Right cardiac atrium (tissue), 5 donors: ENCODE measurements at regions not wholly inside any gene's neighbourhood (a gene's known extent, or its start where the extent isn't known, plus 50 kb on each side); places are given as distances from the start of the nearest gene placed in this dataset.

Experiments
- ATAC-seq, 2 donors: fragments of 200-7000 bp; cut with Tn5 transposase; one replicate each; pipeline versions ENCODE4 v1.8.0 to v1.9.1; 2020; ENCODE audit warnings: moderate library complexity in 2 of 2, mild to moderate bottlenecking in 1 of 2
- DNase-seq, 3 donors: peaks; one replicate each; pipeline ENCODE4 v3.0.0-alpha.2; 2020
- H3K27ac ChIP-seq: one replicate; pipeline ENCODE4 v1.5.1; 2013; ENCODE audit warnings: mild to moderate bottlenecking, low read length, control low read depth, moderate library complexity
- H3K27me3 ChIP-seq: one replicate; pipeline ENCODE4 v1.6.1; 2013; ENCODE audit not compliant: control insufficient read depth, insufficient read depth
- H3K4me1 ChIP-seq: one replicate; pipeline ENCODE4 v1.6.1; 2013; ENCODE audit warnings: low read length; ENCODE audit not compliant: control insufficient read depth, insufficient read depth
- H3K4me3 ChIP-seq: one replicate; pipeline ENCODE4 v1.5.1; 2013; ENCODE audit warnings: low read length, control low read depth
- H3K9me3 ChIP-seq: one replicate; pipeline ENCODE4 v1.6.1; 2013; ENCODE audit warnings: low read length; ENCODE audit not compliant: control insufficient read depth
- WGBS: extraction: QIAGEN DNeasy Blood & Tissue Kit; methylation state at CpG from one replicate; pipeline ENCODE4 v1.1.7; 2013; 5-methylcytosine and 5-hydroxymethylcytosine counted together
- intact Hi-C, 4 donors: fragments of 100-400 bp; cut with DNase I; formaldehyde crosslinking; loops; one replicate each; pipeline versions ENCODE4 v1.11.0 to v1.14.0; 2022 to 2023
- donor health status: healthy with polysubstance abuse.
- donor health status: DM: no; HTN: yes; CAD: no.
- donor health status: DM: no; HTN: no; CAD: no.
- donor health status: DM: no; HTN: yes; CAD: no; lungs with severe emphysema.
- donor health status: DM: yes; HTN: yes; CAD: no.

GRCh38 chr18:61080954-61081528 is 252.2 kb upstream of the CDH20 start:
- WGBS, result 70% methylated on average over 3 of the region's 3 CpGs
- intact Hi-C loops, result no loop called here
- H3K4me1 ChIP-seq, result no peaks in the 10 kb centered on the region
- ATAC-seq, result no peak
- H3K4me3 ChIP-seq, result no peak overlapping the region
- no peaks in the 10 kb centered on the region for H3K9me3 ChIP-seq
- DNase-seq, result no peak
- H3K27ac ChIP-seq, result no peak overlapping the region
- H3K27me3 ChIP-seq, result no peaks in the 10 kb centered on the region

- ATAC-seq (no peak), DNase-seq (no peak)
- Histone ChIP-seq H3K27me3 (no peaks in the 10 kb centered on the region), H3K4me1 (no peaks in the 10 kb centered on the region), H3K9me3 (no peaks in the 10 kb centered on the region), H3K27ac (no peak overlapping the region), H3K4me3 (no peak overlapping the region)
- intact Hi-C loops, result no loop called here
- WGBS, result 78% methylated on average over 2 of the region's 2 CpGs
These were observed 250.1 kb upstream of the CDH20 start for GRCh38 chr18:61082976-61083630.

- WGBS, result 79% methylated on average over 3 of the region's 3 CpGs
- DNase-seq (no peak), ATAC-seq (no peak)
- Histone ChIP-seq H3K4me1 (no peaks in the 10 kb centered on the region), H3K27ac (no peak overlapping the region), H3K4me3 (no peak overlapping the region), H3K27me3 (no peaks in the 10 kb centered on the region), H3K9me3 (no peaks in the 10 kb centered on the region)
- intact Hi-C loops, result loop anchor here in 1 of 4 donors (5.0 kb wide), 1 partner anchor 417 kb away; no protein-coding TSS in a partner anchor
These were observed 248.2 kb upstream of the CDH20 start for GRCh38 chr18:61085036-61085435.

GRCh38 chr18:61085761-61086160 is 247.5 kb upstream of the CDH20 start:
- ATAC-seq, result no peak
- intact Hi-C loops, result loop anchor here in 1 of 4 donors (5.0 kb wide), 1 partner anchor 417 kb away; no protein-coding TSS in a partner anchor
- Histone ChIP-seq H3K4me3 (no peak overlapping the region), H3K27me3 (no peaks in the 10 kb centered on the region), H3K4me1 (no peaks in the 10 kb centered on the region), H3K9me3 (no peaks in the 10 kb centered on the region), H3K27ac (no peak overlapping the region)
- no peak for DNase-seq

- H3K27ac ChIP-seq, result no peak overlapping the region
- 91% methylated on average over 4 of the region's 4 CpGs for WGBS
- no peaks in the 10 kb centered on the region for H3K4me1 ChIP-seq
- DNase-seq (no peak), ATAC-seq (no peak)
- no peaks in the 10 kb centered on the region for H3K9me3 ChIP-seq
- no peak overlapping the region for H3K4me3 ChIP-seq
- no peaks in the 10 kb centered on the region for H3K27me3 ChIP-seq
- intact Hi-C loops, result loop anchor here in 1 of 4 donors (5.0 kb wide), 1 partner anchor 416 kb away; no protein-coding TSS in a partner anchor
These were observed 246.6 kb upstream of the CDH20 start for GRCh38 chr18:61086657-61087056.

- 85% methylated on average over 1 of the region's 1 CpG for WGBS
These were observed 241.9 kb upstream of the CDH20 start for GRCh38 chr18:61091379-61091778.

GRCh38 chr18:61093965-61094364 is 239.3 kb upstream of the CDH20 start:
- H3K27ac ChIP-seq, result no peak overlapping the region
- H3K4me3 ChIP-seq, result no peak overlapping the region
- no peak for ATAC-seq
- H3K9me3 ChIP-seq, result no peaks in the 10 kb centered on the region
- DNase-seq, result no peak
- no peaks in the 10 kb centered on the region for H3K4me1 ChIP-seq
- intact Hi-C loops, result no loop called here
- WGBS, result 79% methylated on average over 2 of the region's 2 CpGs
- H3K27me3 ChIP-seq, result no peaks in the 10 kb centered on the region

More at GRCh38 chr18:61091379-61091778, 241.9 kb upstream of the CDH20 start:
- DNase-seq (no peak), ATAC-seq (no peak)
- no peaks in the 10 kb centered on the region for H3K27me3 ChIP-seq
- H3K27ac ChIP-seq, result no peak overlapping the region
- H3K9me3 ChIP-seq, result no peaks in the 10 kb centered on the region
- no peak overlapping the region for H3K4me3 ChIP-seq
- intact Hi-C loops, result no loop called here
- H3K4me1 ChIP-seq, result no peaks in the 10 kb centered on the region

- WGBS, result 83% methylated on average over 2 of the region's 2 CpGs
- intact Hi-C loops, result no loop called here
- H3K27me3 ChIP-seq, result no peaks in the 10 kb centered on the region
- DNase-seq (no peak), ATAC-seq (no peak)
- no peaks in the 10 kb centered on the region for H3K4me1 ChIP-seq
- no peaks in the 10 kb centered on the region for H3K9me3 ChIP-seq
- H3K27ac ChIP-seq, result no peak overlapping the region
- no peak overlapping the region for H3K4me3 ChIP-seq
These were observed 237.0 kb upstream of the CDH20 start for GRCh38 chr18:61096226-61096625.

- no peaks in the 10 kb centered on the region for H3K9me3 ChIP-seq
These were observed 226.1 kb upstream of the CDH20 start for GRCh38 chr18:61107113-61107512.

GRCh38 chr18:61108706-61109105 is 224.5 kb upstream of the CDH20 start:
- no peak for ATAC-seq
- H3K27me3 ChIP-seq, result no peaks in the 10 kb centered on the region
- intact Hi-C loops, result no loop called here
- DNase-seq, result no peak
- H3K9me3 ChIP-seq, result no peaks in the 10 kb centered on the region
- H3K27ac ChIP-seq, result no peak overlapping the region
- H3K4me1 ChIP-seq, result no peaks in the 10 kb centered on the region
- H3K4me3 ChIP-seq, result no peak overlapping the region

More at GRCh38 chr18:61107113-61107512, 226.1 kb upstream of the CDH20 start:
- intact Hi-C loops, result no loop called here
- Histone ChIP-seq H3K4me1 (no peaks in the 10 kb centered on the region), H3K27me3 (no peaks in the 10 kb centered on the region), H3K27ac (no peak overlapping the region), H3K4me3 (no peak overlapping the region)
- WGBS, result 67% methylated on average over 1 of the region's 1 CpG
- no peak for ATAC-seq
- DNase-seq, result no peak

GRCh38 chr18:61123309-61123708 is 209.9 kb upstream of the CDH20 start:
- DNase-seq (no peak), ATAC-seq (no peak)
- Histone ChIP-seq H3K27ac (no peak overlapping the region), H3K9me3 (no peaks in the 10 kb centered on the region), H3K27me3 (no peaks in the 10 kb centered on the region), H3K4me3 (no peak overlapping the region), H3K4me1 (no peaks in the 10 kb centered on the region)
- intact Hi-C loops, result no loop called here
- WGBS, result 79% methylated on average over 2 of the region's 2 CpGs
